Mucosa of rectum (tissue), 2 donors: ENCODE measurements at regions not wholly inside any gene's neighbourhood (a gene's known extent, or its start where the extent isn't known, plus 50 kb on each side); places are given as distances from the start of the nearest gene placed in this dataset.
"Not testable (repeated sequence)": the region's sequence is repeated elsewhere in the genome, so short reads cannot be mapped to it uniquely, and the experiment has no call there.

Experiments
- H3K27ac ChIP-seq, 2 donors: one replicate each; pipeline ENCODE4 v1.7.0; 2013; ENCODE audit warnings: inconsistent platforms in 2 of 2, low read depth in 2 of 2, low read length in 2 of 2
- H3K27me3 ChIP-seq, 2 donors: one replicate each; pipeline ENCODE4 v1.7.0; 2013; ENCODE audit warnings: low read length in 2 of 2; ENCODE audit not compliant: control insufficient read depth in 2 of 2, insufficient read depth in 2 of 2
- H3K36me3 ChIP-seq, 2 donors: one replicate each; pipeline ENCODE4 v1.7.0; 2013; ENCODE audit warnings: low read length in 2 of 2; ENCODE audit not compliant: control insufficient read depth in 2 of 2, insufficient read depth in 2 of 2
- H3K4me1 ChIP-seq, 2 donors: one replicate each; pipeline ENCODE4 v1.7.0; 2013; ENCODE audit warnings: low read length in 2 of 2, mild to moderate bottlenecking in 1 of 2; ENCODE audit not compliant: control insufficient read depth in 2 of 2, insufficient read depth in 2 of 2
- H3K4me3 ChIP-seq, 2 donors: one replicate each; pipeline ENCODE4 v1.7.0; 2013; ENCODE audit warnings: low read length in 2 of 2
- H3K9ac ChIP-seq, 2 donors: one replicate each; pipeline ENCODE4 v1.7.0; 2013; ENCODE audit warnings: low read length in 2 of 2, low read depth in 1 of 2, mild to moderate bottlenecking in 1 of 2
- H3K9me3 ChIP-seq, 2 donors: one replicate each; pipeline ENCODE4 v1.7.0; 2013; ENCODE audit warnings: low read length in 2 of 2; ENCODE audit not compliant: control insufficient read depth in 2 of 2
- donor health status: healthy.
- donor health status: Normal muscosa, but diverticular disease.

GRCh38 chr2:163135256-163135655, 296.7 kb upstream of the KCNH7 start:
- Histone ChIP-seq H3K27ac (no peak overlapping the region), H3K27me3 (no peaks in the 10 kb centered on the region), H3K9me3 (no peaks in the 10 kb centered on the region), H3K9ac (no peak overlapping the region), H3K4me3 (no peak overlapping the region), H3K36me3 (no peaks in the 10 kb centered on the region), H3K4me1 (no peaks in the 10 kb centered on the region)

- Histone ChIP-seq H3K4me1 (no peaks in the 10 kb centered on the region), H3K9ac (no peak overlapping the region), H3K4me3 (no peak overlapping the region), H3K27ac (no peak overlapping the region), H3K9me3 (no peaks in the 10 kb centered on the region), H3K27me3 (no peaks in the 10 kb centered on the region), H3K36me3 (no peaks in the 10 kb centered on the region)
These were observed 295.0 kb upstream of the KCNH7 start for GRCh38 chr2:163133602-163134001.

- H3K4me3 ChIP-seq: no peak overlapping the region
- H3K27me3 ChIP-seq: no peaks in the 10 kb centered on the region
- H3K9ac ChIP-seq: no peak overlapping the region
- no peak overlapping the region for H3K27ac ChIP-seq
- H3K36me3 ChIP-seq: no peaks in the 10 kb centered on the region
- no peaks in the 10 kb centered on the region for H3K9me3 ChIP-seq
- H3K4me1 ChIP-seq: no peaks in the 10 kb centered on the region
These were observed 294.3 kb upstream of the KCNH7 start for GRCh38 chr2:163132850-163133249.

- H3K27me3 ChIP-seq, H3K9me3 ChIP-seq: not testable (repeated sequence)
These were observed 293.6 kb upstream of the KCNH7 start for GRCh38 chr2:163132207-163132606.

GRCh38 chr2:163123526-163123925, 285.0 kb upstream of the KCNH7 start:
- no peaks in the 10 kb centered on the region for H3K4me1 ChIP-seq
- H3K27ac ChIP-seq: no peak overlapping the region
- no peak overlapping the region for H3K4me3 ChIP-seq
- H3K27me3 ChIP-seq: no peaks in the 10 kb centered on the region
- no peak overlapping the region for H3K9ac ChIP-seq
- H3K9me3 ChIP-seq: no peaks in the 10 kb centered on the region
- H3K36me3 ChIP-seq: no peaks in the 10 kb centered on the region

More at GRCh38 chr2:163132207-163132606, 293.6 kb upstream of the KCNH7 start:
- not testable (repeated sequence) for H3K36me3 ChIP-seq, H3K9ac ChIP-seq, H3K4me3 ChIP-seq, H3K4me1 ChIP-seq, H3K27ac ChIP-seq

GRCh38 chr2:163122257-163122656, 283.7 kb upstream of the KCNH7 start:
- H3K9ac ChIP-seq: no peak overlapping the region
- H3K27me3 ChIP-seq: no peaks in the 10 kb centered on the region
- no peaks in the 10 kb centered on the region for H3K4me1 ChIP-seq
- H3K4me3 ChIP-seq: no peak overlapping the region
- H3K27ac ChIP-seq: no peak overlapping the region
- H3K36me3 ChIP-seq: no peaks in the 10 kb centered on the region
- H3K9me3 ChIP-seq: no peaks in the 10 kb centered on the region

- Histone ChIP-seq H3K27me3 (no peaks in the 10 kb centered on the region), H3K36me3 (no peaks in the 10 kb centered on the region), H3K9me3 (no peaks in the 10 kb centered on the region), H3K27ac (no peak overlapping the region), H3K4me3 (no peak overlapping the region), H3K9ac (no peak overlapping the region), H3K4me1 (no peaks in the 10 kb centered on the region)
These were observed 282.9 kb upstream of the KCNH7 start for GRCh38 chr2:163121483-163121882.

- H3K27me3 ChIP-seq: no peaks in the 10 kb centered on the region
- no peak overlapping the region for H3K27ac ChIP-seq
- no peaks in the 10 kb centered on the region for H3K4me1 ChIP-seq
- H3K4me3 ChIP-seq: no peak overlapping the region
- H3K9me3 ChIP-seq: no peaks in the 10 kb centered on the region
- H3K9ac ChIP-seq: no peak overlapping the region
- no peaks in the 10 kb centered on the region for H3K36me3 ChIP-seq
These were observed 281.4 kb upstream of the KCNH7 start for GRCh38 chr2:163119966-163120365.

- no peak overlapping the region for H3K27ac ChIP-seq
- H3K4me1 ChIP-seq: no peaks in the 10 kb centered on the region
- H3K4me3 ChIP-seq: no peak overlapping the region
- no peak overlapping the region for H3K9ac ChIP-seq
- H3K27me3 ChIP-seq: no peaks in the 10 kb centered on the region
- H3K36me3 ChIP-seq: no peaks in the 10 kb centered on the region
- H3K9me3 ChIP-seq: no peaks in the 10 kb centered on the region
These were observed 248.4 kb upstream of the KCNH7 start for GRCh38 chr2:163086940-163087339.

- H3K9me3 ChIP-seq, H3K27ac ChIP-seq, H3K36me3 ChIP-seq, H3K27me3 ChIP-seq, H3K4me3 ChIP-seq, H3K9ac ChIP-seq, H3K4me1 ChIP-seq: not testable (repeated sequence)
These were observed 246.9 kb upstream of the KCNH7 start for GRCh38 chr2:163085366-163086024.

GRCh38 chr2:163081754-163082153, 243.2 kb upstream of the KCNH7 start:
- no peak overlapping the region for H3K27ac ChIP-seq
- H3K27me3 ChIP-seq: no peaks in the 10 kb centered on the region
- H3K4me3 ChIP-seq: no peak overlapping the region
- H3K9ac ChIP-seq: no peak overlapping the region
- no peaks in the 10 kb centered on the region for H3K4me1 ChIP-seq
- no peaks in the 10 kb centered on the region for H3K36me3 ChIP-seq
- H3K9me3 ChIP-seq: no peaks in the 10 kb centered on the region
